ENCODE measurements at regions not wholly inside any gene's neighbourhood (a gene's known extent, or its start where the extent isn't known, plus 50 kb on each side); places are given as distances from the start of the nearest gene placed in this dataset.

DNA sequence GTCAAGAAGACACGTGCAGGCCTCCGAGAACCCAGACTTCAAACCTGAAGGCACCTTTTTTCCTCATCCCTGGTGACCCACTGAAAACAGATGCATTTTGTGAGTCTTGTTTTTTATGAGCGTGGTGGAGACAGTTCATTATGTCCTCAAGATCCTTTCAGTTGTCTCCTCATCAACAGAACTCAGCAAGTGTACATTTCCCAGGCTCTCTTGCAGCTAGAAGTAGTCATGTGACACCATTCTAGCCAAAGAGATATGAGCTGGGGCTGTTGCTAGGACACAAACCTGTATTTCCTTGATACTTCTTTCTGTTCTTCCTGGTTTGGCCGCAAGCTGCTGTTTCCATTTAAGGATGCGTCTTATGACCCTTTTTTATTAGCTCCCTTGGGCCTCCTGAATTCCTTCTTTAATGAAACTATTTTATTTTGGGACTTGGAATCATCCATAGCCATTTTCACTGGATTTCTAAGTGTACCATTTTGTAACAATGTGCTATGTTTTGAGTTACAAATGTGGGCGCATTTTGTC, 135.7 kb upstream of the FOXF1 start:
- no peak for DNase-seq
- POLR2A ChIA-PET: no interaction called here
- Mint-ChIP-seq H3K9me3 (ENCODE audit: low read depth) (peaks cover 3% of the 10 kb centered on the region), H3K4me1 (no peaks in the 10 kb centered on the region), H3K36me3 (ENCODE audit: low read depth) (no peaks in the 10 kb centered on the region), H3K27me3 (peaks cover 5% of the 10 kb centered on the region), H3K4me3 (no peak overlapping the region), H3K27ac (no peak overlapping the region)
- CTCF ChIA-PET: no interaction called here
- intact Hi-C loops (cut with DNase I, micrococcal nuclease): no loop called here
- ATAC-seq: no peak

DNA sequence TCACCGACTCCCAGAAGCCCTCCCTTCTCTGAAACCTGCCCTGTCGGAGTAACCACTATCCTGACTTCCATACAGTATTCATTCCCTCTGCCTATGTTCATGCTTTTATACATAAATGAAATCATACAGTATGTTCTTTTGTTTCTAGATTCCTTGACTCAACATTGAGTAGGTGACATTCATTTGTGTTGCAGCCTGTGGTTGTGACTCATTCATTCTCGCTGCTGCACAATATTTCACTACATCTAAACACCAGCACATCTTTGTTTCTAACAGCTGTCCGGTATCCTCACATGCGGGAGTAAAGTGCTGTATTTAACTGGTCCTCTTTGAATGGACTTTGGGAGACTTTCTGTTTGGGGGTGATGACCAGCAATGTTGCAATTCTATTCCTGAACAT, 135.0 kb upstream of the FOXF1 start:
- Mint-ChIP-seq H3K4me1 (no peaks in the 10 kb centered on the region), H3K27ac (no peak overlapping the region), H3K27me3 (peaks cover 2% of the 10 kb centered on the region), H3K36me3 (ENCODE audit: low read depth) (no peaks in the 10 kb centered on the region), H3K4me3 (no peak overlapping the region), H3K9me3 (ENCODE audit: low read depth) (peaks cover 3% of the 10 kb centered on the region)
- DNase-seq: no peak
- ChIA-PET CTCF (no interaction called here), POLR2A (no interaction called here)
- intact Hi-C loops (cut with DNase I, micrococcal nuclease): no loop called here
- peak; percentile 58 for ATAC-seq

- DNase-seq (no peak), ATAC-seq (no peak)
- Mint-ChIP-seq H3K27me3 (peaks cover 2% of the 10 kb centered on the region), H3K9me3 (ENCODE audit: low read depth) (peaks cover 3% of the 10 kb centered on the region), H3K36me3 (ENCODE audit: low read depth) (no peaks in the 10 kb centered on the region), H3K27ac (no peak overlapping the region), H3K4me1 (no peaks in the 10 kb centered on the region), H3K4me3 (no peak overlapping the region)
- CTCF ChIA-PET: no interaction called here
- POLR2A ChIA-PET: no interaction called here
- intact Hi-C loops (cut with DNase I, micrococcal nuclease): no loop called here
These were observed 134.5 kb upstream of the FOXF1 start for GRCh38 chr16:86375851-86376250.

GRCh38 chr16:86376837-86377236, 133.5 kb upstream of the FOXF1 start:
- no peak for DNase-seq
- ChIA-PET CTCF (no interaction called here), POLR2A (no interaction called here)
- Mint-ChIP-seq H3K4me3 (no peak overlapping the region), H3K27ac (no peak overlapping the region), H3K27me3 (no peaks in the 10 kb centered on the region), H3K4me1 (no peaks in the 10 kb centered on the region), H3K9me3 (ENCODE audit: low read depth) (peaks cover 3% of the 10 kb centered on the region), H3K36me3 (ENCODE audit: low read depth) (no peaks in the 10 kb centered on the region)
- no peak for ATAC-seq
- intact Hi-C loops (cut with DNase I, micrococcal nuclease): no loop called here

DNA sequence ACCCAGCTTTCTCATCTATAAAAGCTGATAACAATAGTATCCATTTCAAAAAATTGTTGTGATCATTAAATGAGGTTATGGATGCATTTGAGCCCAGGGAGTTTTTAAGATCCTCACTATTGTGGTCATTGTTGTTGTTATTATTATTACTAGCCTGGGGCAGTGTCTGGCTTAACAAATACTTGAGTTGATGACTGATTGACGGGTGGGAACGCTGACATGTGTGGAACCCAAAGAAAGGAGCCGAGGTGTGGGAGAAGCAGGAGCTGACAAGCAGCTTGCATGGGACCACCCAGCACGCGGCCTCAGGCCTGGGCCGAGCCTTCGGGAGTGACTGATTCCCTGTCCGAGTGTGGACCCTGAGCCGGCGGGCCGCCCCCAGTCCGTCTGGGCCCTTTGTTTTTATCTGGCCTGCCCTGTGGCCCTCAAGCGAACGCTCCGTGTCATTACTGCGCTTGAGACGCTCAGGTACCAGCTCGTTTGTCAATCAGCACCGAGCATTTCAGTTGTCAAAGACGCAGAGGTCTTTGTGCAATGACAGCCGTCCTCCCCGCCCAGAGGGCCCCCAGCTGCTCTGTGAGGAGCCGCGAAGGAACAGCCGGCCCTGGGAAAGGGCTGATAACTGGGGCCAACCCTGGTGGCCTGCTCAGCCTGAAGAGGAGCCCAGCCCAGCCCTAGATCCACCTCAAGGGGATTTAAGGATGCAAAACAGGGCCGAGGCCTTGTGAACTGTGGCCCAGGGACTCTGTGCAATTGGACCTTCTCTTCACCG, 132.9 kb upstream of the FOXF1 start:
- H3K4me3 Mint-ChIP-seq: no peak overlapping the region
- CTCF ChIA-PET: no interaction called here
- no peaks in the 10 kb centered on the region for H3K27me3 Mint-ChIP-seq
- intact Hi-C loops (cut with DNase I, micrococcal nuclease): no loop called here
- peaks cover 3% of the 10 kb centered on the region for H3K9me3 Mint-ChIP-seq (ENCODE audit: low read depth)
- H3K27ac Mint-ChIP-seq: no peak overlapping the region
- ATAC-seq (no peak), DNase-seq (no peak)
- H3K36me3 Mint-ChIP-seq (ENCODE audit: low read depth): no peaks in the 10 kb centered on the region
- POLR2A ChIA-PET: no interaction called here
- H3K4me1 Mint-ChIP-seq: no peaks in the 10 kb centered on the region

DNA sequence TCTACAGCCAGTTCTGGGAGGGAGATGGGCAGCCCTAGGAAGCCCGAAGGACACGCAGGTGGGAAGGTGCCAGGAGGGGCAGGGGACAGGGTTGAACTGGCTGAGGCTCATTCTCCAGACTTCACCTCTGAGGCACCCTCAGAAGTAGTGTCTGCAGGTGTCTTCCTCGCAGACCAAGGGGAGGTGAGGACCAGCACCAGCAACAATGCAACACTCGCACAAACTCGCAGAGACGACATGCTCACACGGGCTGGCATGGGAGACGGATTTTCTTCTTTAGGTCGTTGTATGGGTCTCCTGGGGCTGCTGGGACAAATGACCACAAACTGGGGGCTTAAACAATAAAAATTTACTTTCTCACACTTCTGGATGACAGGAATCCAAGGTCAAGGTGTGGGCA, 132.2 kb upstream of the FOXF1 start:
- H3K4me1 Mint-ChIP-seq: no peaks in the 10 kb centered on the region
- no peak for DNase-seq
- no peak overlapping the region for H3K27ac Mint-ChIP-seq
- ATAC-seq: no peak
- no peak overlapping the region for H3K4me3 Mint-ChIP-seq
- H3K9me3 Mint-ChIP-seq (ENCODE audit: low read depth): peaks cover 3% of the 10 kb centered on the region
- H3K36me3 Mint-ChIP-seq (ENCODE audit: low read depth): no peaks in the 10 kb centered on the region
- POLR2A ChIA-PET: no interaction called here
- intact Hi-C loops (cut with DNase I, micrococcal nuclease): no loop called here
- CTCF ChIA-PET: no interaction called here
- H3K27me3 Mint-ChIP-seq: peaks cover under 1% of the 10 kb centered on the region

- POLR2A ChIA-PET: interaction anchor here (0.6 kb wide), 1 partner anchor 533 kb away, joined by 3 read pairs; no protein-coding TSS in a partner anchor
- CTCF ChIA-PET: interaction anchor here (0.8 kb wide), 1 partner anchor 1812 kb away, joined by 3 read pairs; no protein-coding TSS in a partner anchor
- Mint-ChIP-seq H3K9me3 (ENCODE audit: low read depth) (peaks cover 3% of the 10 kb centered on the region), H3K27me3 (peaks cover 5% of the 10 kb centered on the region), H3K4me1 (no peaks in the 10 kb centered on the region), H3K27ac (no peak overlapping the region), H3K36me3 (ENCODE audit: low read depth) (no peaks in the 10 kb centered on the region), H3K4me3 (no peak overlapping the region)
- no peak for ATAC-seq
- intact Hi-C loops (cut with DNase I, micrococcal nuclease): no loop called here
- no peak for DNase-seq
These were observed 131.4 kb upstream of the FOXF1 start for GRCh38 chr16:86378831-86379504.

GRCh38 chr16:86379505-86379846, 130.9 kb upstream of the FOXF1 start:
- H3K4me3 Mint-ChIP-seq: no peak overlapping the region
- H3K27me3 Mint-ChIP-seq: peaks cover 5% of the 10 kb centered on the region
- ATAC-seq (no peak), DNase-seq (no peak)
- ChIA-PET CTCF (interaction anchor here (0.8 kb wide), 1 partner anchor 1813 kb away, joined by 3 read pairs; no protein-coding TSS in a partner anchor), POLR2A (no interaction called here)
- H3K27ac Mint-ChIP-seq: no peak overlapping the region
- intact Hi-C loops (cut with DNase I, micrococcal nuclease): no loop called here
- no peaks in the 10 kb centered on the region for H3K36me3 Mint-ChIP-seq (ENCODE audit: low read depth)
- H3K4me1 Mint-ChIP-seq: no peaks in the 10 kb centered on the region
- peaks cover 3% of the 10 kb centered on the region for H3K9me3 Mint-ChIP-seq (ENCODE audit: low read depth)

GRCh38 chr16:86380030-86380429, 130.3 kb upstream of the FOXF1 start:
- H3K4me3 Mint-ChIP-seq: no peak overlapping the region
- H3K27me3 Mint-ChIP-seq: peaks cover 5% of the 10 kb centered on the region
- no peak for DNase-seq
- no peaks in the 10 kb centered on the region for H3K36me3 Mint-ChIP-seq (ENCODE audit: low read depth)
- no peak for ATAC-seq
- H3K4me1 Mint-ChIP-seq: no peaks in the 10 kb centered on the region
- POLR2A ChIA-PET: no interaction called here
- H3K27ac Mint-ChIP-seq: no peak overlapping the region
- H3K9me3 Mint-ChIP-seq (ENCODE audit: low read depth): no peaks in the 10 kb centered on the region
- intact Hi-C loops (cut with DNase I, micrococcal nuclease): no loop called here
- CTCF ChIA-PET: interaction anchor here (0.8 kb wide), 1 partner anchor 1814 kb away, joined by 3 read pairs; no protein-coding TSS in a partner anchor

DNA sequence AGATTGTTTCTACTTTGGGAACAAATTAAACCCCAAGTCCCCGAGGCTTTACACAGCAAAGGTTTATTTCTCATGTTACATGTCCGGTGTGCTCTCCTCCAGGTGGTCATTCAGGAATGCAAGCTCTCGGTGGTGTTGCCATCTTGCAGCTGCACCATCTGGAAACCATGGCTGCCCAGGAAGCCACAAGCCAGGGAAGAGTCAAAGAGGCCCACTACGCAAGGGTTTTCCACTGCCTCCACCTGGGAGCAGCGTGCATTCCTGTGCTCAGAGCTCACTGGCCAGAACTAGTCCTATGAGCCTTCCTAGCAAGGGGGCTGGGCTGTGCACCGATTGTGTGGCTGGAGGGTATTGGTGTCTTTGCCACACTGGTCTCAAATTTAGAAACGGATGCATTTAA, 128.8 kb upstream of the FOXF1 start:
- H3K36me3 Mint-ChIP-seq (ENCODE audit: low read depth): no peaks in the 10 kb centered on the region
- H3K27ac Mint-ChIP-seq: no peak overlapping the region
- no peak for ATAC-seq
- no peaks in the 10 kb centered on the region for H3K4me1 Mint-ChIP-seq
- no peak overlapping the region for H3K4me3 Mint-ChIP-seq
- ChIA-PET POLR2A (no interaction called here), CTCF (interaction anchor here (0.8 kb wide), 1 partner anchor 820 kb away, joined by 3 read pairs; no protein-coding TSS in a partner anchor)
- intact Hi-C loops (cut with DNase I, micrococcal nuclease): no loop called here
- peaks cover 5% of the 10 kb centered on the region for H3K27me3 Mint-ChIP-seq
- no peaks in the 10 kb centered on the region for H3K9me3 Mint-ChIP-seq (ENCODE audit: low read depth)
- DNase-seq: no peak

- ATAC-seq: no peak
- POLR2A ChIA-PET: no interaction called here
- Mint-ChIP-seq H3K36me3 (ENCODE audit: low read depth) (no peaks in the 10 kb centered on the region), H3K4me3 (no peak overlapping the region), H3K27ac (no peak overlapping the region), H3K4me1 (no peaks in the 10 kb centered on the region), H3K27me3 (peaks cover 5% of the 10 kb centered on the region), H3K9me3 (ENCODE audit: low read depth) (no peaks in the 10 kb centered on the region)
- CTCF ChIA-PET: interaction anchor here (0.8 kb wide), 1 partner anchor 820 kb away, joined by 3 read pairs; no protein-coding TSS in a partner anchor
- intact Hi-C loops (cut with DNase I, micrococcal nuclease): no loop called here
- no peak for DNase-seq
These were observed 128.1 kb upstream of the FOXF1 start for GRCh38 chr16:86382067-86382773.

Measured in activated CD4-positive, alpha-beta T cell treated with anti-CD3 and anti-CD28 coated beads for 36 hours (primary cell).